ENCODE measurements at regions not wholly inside any gene's neighbourhood (a gene's known extent, or its start where the extent isn't known, plus 50 kb on each side); places are given as distances from the start of the nearest gene placed in this dataset.

GRCh38 chr4:124943938-124944337, 231.4 kb upstream of the ANKRD50 start:
- ChIA-PET POLR2A (ENCODE audit: unreplicated experiment) (no interaction called here), CTCF (no interaction called here)
- H3K4me2 ChIP-seq (ENCODE audit: low read depth, low read length) = no peak overlapping the region
- no peak overlapping the region for H3K4me3 ChIP-seq (ENCODE audit: insufficient read depth, low read depth, low read length)
- no peak overlapping the region for H2BK20ac ChIP-seq (ENCODE audit: low read depth, low read length)
- ATAC-seq (ENCODE audit: low read depth) (no peak), DNase-seq (no peak)
- H3K27me3 ChIP-seq (ENCODE audit: control insufficient read depth, insufficient read depth, low read length) = no peaks in the 10 kb centered on the region
- H2BK15ac ChIP-seq (ENCODE audit: low read depth, low read length) = no peak overlapping the region
- no peak overlapping the region for H4K5ac ChIP-seq (ENCODE audit: low read depth, low read length)
- in situ Hi-C loops (cut with MboI; ENCODE audit: low sequenced_read_pairs) (no loop called here), dilution Hi-C loops (cut with HindIII; ENCODE audit: low sequenced_read_pairs, unreplicated experiment) (no loop called here), intact Hi-C loops (cut with micrococcal nuclease) (loop anchor here (5.0 kb wide), 1 partner anchor 232 kb away; the partner anchor contains the start of gene ANKRD50)
- no peaks in the 10 kb centered on the region for H3K79me1 ChIP-seq (ENCODE audit: low read depth in 1 of 2, low read length in 2 of 2)
- H3K4me1 ChIP-seq (ENCODE audit: control insufficient read depth, insufficient read depth, low read length) = peaks cover 7% of the 10 kb centered on the region
- no peaks in the 10 kb centered on the region for H3K36me3 ChIP-seq (ENCODE audit: control insufficient read depth, insufficient read depth, low read length)
- H2BK5ac ChIP-seq (ENCODE audit: low read depth, low read length, poor library complexity, severe bottlenecking) = no peak overlapping the region
- no TSS peak for BruUV-seq (replicated peaks)
- H3K56ac ChIP-seq (ENCODE audit: extremely low read depth, insufficient read depth, low read length) = no peak overlapping the region
- peaks cover 5% of the 10 kb centered on the region; the same call in 1 of the 2 replicates for H3K9me1 ChIP-seq (ENCODE audit: insufficient read depth, low read length)
- H2BK120ac ChIP-seq (ENCODE audit: low read depth, low read length) = no peak overlapping the region; the same call in 1 of the 2 replicates
- no peak overlapping the region for H2AFZ ChIP-seq (replicated peaks; ENCODE audit: low read length, poor library complexity)
- no peak overlapping the region for H3K14ac ChIP-seq (replicated peaks; ENCODE audit: low read depth, low read length)
- no peaks in the 10 kb centered on the region for H3K9me3 ChIP-seq (ENCODE audit: control insufficient read depth, insufficient read depth, low read length)
- H4K20me1 ChIP-seq (ENCODE audit: insufficient read depth, low read length) = no peaks in the 10 kb centered on the region
- H4K8ac ChIP-seq (ENCODE audit: low read depth in 2 of 2, low read length in 2 of 2) = no peak overlapping the region
- H2AK9ac ChIP-seq (replicated peaks; ENCODE audit: low read depth, low read length, poor library complexity) = no peak overlapping the region
- H3K9ac ChIP-seq (ENCODE audit: low read depth, low read length) = no peak overlapping the region
- 100% methylated on average over 1 of the region's 7 CpGs; no CpG with 5 or more reads in 1 of the 2 experiments for WGBS, 2 experiments (ENCODE audit: extremely low coverage in 2 of 2, insufficient read length in 1 of 2)
- H2AK5ac ChIP-seq (ENCODE audit: low read depth, low read length) = no peak overlapping the region; the same call in 1 of the 2 replicates
- H3K4ac ChIP-seq (ENCODE audit: low read depth, low read length) = no peak overlapping the region
- H4K91ac ChIP-seq (ENCODE audit: insufficient read depth, low read depth, low read length) = no peak overlapping the region
- H3K23ac ChIP-seq (ENCODE audit: low read depth, low read length) = no peak overlapping the region
- TF ChIP-seq CTCF (conservative IDR thresholded peaks at IDR 0.05; ENCODE audit: low read depth, low read length) (no peak), MAZ (IDR thresholded peaks at IDR 0.05; ENCODE audit: borderline replicate concordance, low read depth, low read length) (no peak), RFX5 (IDR thresholded peaks at IDR 0.05; ENCODE audit: low read depth, low read length) (no peak), ELK1 (IDR thresholded peaks at IDR 0.05; ENCODE audit: borderline replicate concordance, low read depth, low read length) (no peak), NFE2L2 (IDR thresholded peaks at IDR 0.05; ENCODE audit: low read depth, low read length) (no peak), MXI1 (IDR thresholded peaks at IDR 0.05; ENCODE audit: borderline replicate concordance, low read depth, low read length) (no peak), CHD1 (IDR thresholded peaks at IDR 0.05; ENCODE audit: low read depth, low read length) (no peak), CEBPB (IDR thresholded peaks at IDR 0.05; ENCODE audit: low read depth, low read length) (no peak), SMC3 (IDR thresholded peaks at IDR 0.05; ENCODE audit: low read depth, low read length) (no peak), RAD21 (IDR thresholded peaks at IDR 0.05; ENCODE audit: low read length) (no peak), MAFK (IDR thresholded peaks at IDR 0.05; ENCODE audit: low read depth, low read length) (no peak), FOS (IDR thresholded peaks at IDR 0.05; ENCODE audit: low read depth, low read length) (no peak), RCOR1 (IDR thresholded peaks at IDR 0.05; ENCODE audit: insufficient replicate concordance, low read length) (no peak), POLR2A (IDR thresholded peaks at IDR 0.05; ENCODE audit: low read depth, low read length) (no peak), BHLHE40 (IDR thresholded peaks at IDR 0.05; ENCODE audit: low read depth, low read length) (no peak), USF2 (IDR thresholded peaks at IDR 0.05; ENCODE audit: low read depth, low read length) (no peak)
- H3K18ac ChIP-seq (ENCODE audit: low read depth, low read length) = no peak overlapping the region
- H3K27ac ChIP-seq (ENCODE audit: insufficient read depth, low read length) = no peak overlapping the region

All from IMR-90 (cell line).